MCF 10A (cell line): ENCODE measurements at regions not wholly inside any gene's neighbourhood (a gene's known extent, or its start where the extent isn't known, plus 50 kb on each side); places are given as distances from the start of the nearest gene placed in this dataset.

ENCODE experiments used
- BruUV-seq: library from RNA; stranded (reverse); fragments of 400-500 nt; replicated peaks from 2 replicates; lab custom pipeline; 2021; lab: Mats Ljungman, UMichigan
- CTCF ChIA-PET: fragments of 300-600 bp; sonication (Branson Sonifier 250); formaldehyde crosslinking; extraction: SDS; loops from one replicate; lab custom pipeline; 2021; ENCODE audit warnings: antibody characterized with exemption, inconsistent platforms; lab: Yijun Ruan, JAX
- POLR2A ChIA-PET: fragments of 300-600, 350-650 bp; sonication (Branson Sonifier 250); formaldehyde crosslinking; extraction: SDS; loops from one replicate; lab custom pipeline; 2020; ENCODE audit warnings: antibody characterized with exemption, inconsistent platforms; lab: Yijun Ruan, JAX
- DNase-seq: peaks from one replicate; pipeline ENCODE4 v3.0.0-alpha.2; 2018; ENCODE audit not compliant: unreplicated experiment
- H3K27ac Mint-ChIP-seq: one replicate; pipeline ENCODE4 v1.8.0; 2022; ENCODE audit warnings: mild to moderate bottlenecking, low read depth, mixed read lengths; ENCODE audit not compliant: unreplicated experiment
- H3K27me3 Mint-ChIP-seq: one replicate; pipeline ENCODE4 v1.8.0; 2022; ENCODE audit warnings: mixed read lengths; ENCODE audit not compliant: insufficient read depth, unreplicated experiment
- H3K36me3 Mint-ChIP-seq: one replicate; pipeline ENCODE4 v1.8.0; 2022; ENCODE audit warnings: mild to moderate bottlenecking, moderate library complexity, mixed read lengths; ENCODE audit not compliant: insufficient read depth, unreplicated experiment
- H3K4me1 Mint-ChIP-seq: one replicate; pipeline ENCODE4 v1.8.0; 2022; ENCODE audit warnings: mixed read lengths; ENCODE audit not compliant: insufficient read depth, unreplicated experiment
- H3K4me3 Mint-ChIP-seq: one replicate; pipeline ENCODE4 v1.8.0; 2022; ENCODE audit warnings: mild to moderate bottlenecking, moderate library complexity, mixed read lengths; ENCODE audit not compliant: unreplicated experiment
- H3K9me3 Mint-ChIP-seq: one replicate; pipeline ENCODE4 v1.8.0; 2022; ENCODE audit warnings: mixed read lengths; ENCODE audit not compliant: unreplicated experiment
- intact Hi-C: fragments of 100-400 bp; cut with micrococcal nuclease; formaldehyde crosslinking; loops from 2 replicates; pipeline ENCODE4 v1.14.1; 2022
- TF ChIP-seq, protein P1 (sequence below): fragments of 200-600 bp; IDR thresholded peaks from one replicate; pipeline ENCODE4 v1.8.0; 2022; ENCODE audit warnings: antibody characterized with exemption, mild to moderate bottlenecking; ENCODE audit not compliant: unreplicated experiment

DNA sequence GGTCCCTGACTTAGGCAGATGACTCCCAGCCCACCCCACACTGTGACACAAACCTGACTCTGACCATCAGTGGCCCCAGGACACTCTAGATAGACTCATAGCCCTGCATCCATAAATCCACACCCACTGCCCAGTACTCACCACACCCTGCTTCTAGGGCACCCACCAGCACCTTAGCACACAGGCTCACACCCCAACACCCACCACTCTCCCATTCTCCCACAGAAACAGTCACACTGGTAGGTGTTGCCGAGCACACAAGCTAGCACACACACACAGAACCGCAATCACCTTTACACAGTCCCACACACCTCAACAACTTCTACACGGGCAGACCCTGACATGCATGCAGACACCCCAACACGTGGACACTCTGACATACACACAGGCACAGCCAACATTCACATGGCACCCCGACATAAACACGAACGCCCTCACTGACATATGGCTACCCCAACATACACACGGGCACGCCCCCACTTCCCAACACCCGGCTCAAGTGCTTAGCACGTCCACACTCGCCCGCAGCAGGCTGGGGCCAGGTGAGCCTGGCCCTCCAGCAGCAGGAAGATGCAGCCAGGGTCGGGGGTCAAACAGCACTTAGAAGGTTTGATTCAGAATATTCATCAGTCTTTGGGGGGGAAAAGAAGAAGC lies 105.5 kb upstream of the TARDBP start:
- no peak overlapping the region for H3K27ac Mint-ChIP-seq
- DNase-seq = no peak
- peaks cover 12% of the 10 kb centered on the region for H3K4me1 Mint-ChIP-seq
- H3K4me3 Mint-ChIP-seq = no peak overlapping the region
- H3K27me3 Mint-ChIP-seq = no peaks in the 10 kb centered on the region
- intact Hi-C loops = loop anchor here (10.0 kb wide), 1 partner anchor 112 kb away; the partner anchor contains the start of gene CASZ1
- TF ChIP-seq, protein P1, sequence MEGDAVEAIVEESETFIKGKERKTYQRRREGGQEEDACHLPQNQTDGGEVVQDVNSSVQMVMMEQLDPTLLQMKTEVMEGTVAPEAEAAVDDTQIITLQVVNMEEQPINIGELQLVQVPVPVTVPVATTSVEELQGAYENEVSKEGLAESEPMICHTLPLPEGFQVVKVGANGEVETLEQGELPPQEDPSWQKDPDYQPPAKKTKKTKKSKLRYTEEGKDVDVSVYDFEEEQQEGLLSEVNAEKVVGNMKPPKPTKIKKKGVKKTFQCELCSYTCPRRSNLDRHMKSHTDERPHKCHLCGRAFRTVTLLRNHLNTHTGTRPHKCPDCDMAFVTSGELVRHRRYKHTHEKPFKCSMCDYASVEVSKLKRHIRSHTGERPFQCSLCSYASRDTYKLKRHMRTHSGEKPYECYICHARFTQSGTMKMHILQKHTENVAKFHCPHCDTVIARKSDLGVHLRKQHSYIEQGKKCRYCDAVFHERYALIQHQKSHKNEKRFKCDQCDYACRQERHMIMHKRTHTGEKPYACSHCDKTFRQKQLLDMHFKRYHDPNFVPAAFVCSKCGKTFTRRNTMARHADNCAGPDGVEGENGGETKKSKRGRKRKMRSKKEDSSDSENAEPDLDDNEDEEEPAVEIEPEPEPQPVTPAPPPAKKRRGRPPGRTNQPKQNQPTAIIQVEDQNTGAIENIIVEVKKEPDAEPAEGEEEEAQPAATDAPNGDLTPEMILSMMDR = no peak
- no peaks in the 10 kb centered on the region for H3K9me3 Mint-ChIP-seq
- POLR2A ChIA-PET = no interaction called here
- CTCF ChIA-PET = interaction anchor here (1.0 kb wide), 1 partner anchor 35 kb away, joined by 4 read pairs; no protein-coding TSS in a partner anchor
- BruUV-seq = no TSS peak
- no peaks in the 10 kb centered on the region for H3K36me3 Mint-ChIP-seq

DNA sequence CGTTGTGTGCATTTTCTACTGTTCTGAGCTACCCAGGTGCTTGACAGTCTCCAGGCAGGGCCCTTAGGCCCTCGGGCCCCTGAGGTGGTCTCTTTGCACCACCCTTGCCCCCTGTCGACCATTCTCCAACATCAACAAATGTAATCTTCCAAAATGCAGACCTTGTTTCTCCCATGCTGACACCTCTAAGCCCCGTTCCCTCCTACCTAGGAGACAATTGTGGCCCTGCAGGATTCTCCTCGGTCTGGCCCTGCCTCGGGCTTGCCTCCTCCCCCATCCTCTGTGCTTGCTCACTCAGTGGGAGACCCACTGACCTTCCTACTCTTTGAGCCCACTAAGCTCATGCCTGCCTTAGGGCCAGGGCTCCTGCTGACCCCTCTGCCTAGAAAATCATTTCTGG lies 104.2 kb upstream of the TARDBP start:
- TF ChIP-seq, protein P1 = no peak
- intact Hi-C loops = loop anchor here (10.0 kb wide), 1 partner anchor 113 kb away; the partner anchor contains the start of gene CASZ1
- no peaks in the 10 kb centered on the region for H3K27me3 Mint-ChIP-seq
- H3K36me3 Mint-ChIP-seq = no peaks in the 10 kb centered on the region
- POLR2A ChIA-PET = no interaction called here
- peaks cover 7% of the 10 kb centered on the region for H3K4me1 Mint-ChIP-seq
- CTCF ChIA-PET = interaction anchor here (0.7 to 1.3 kb wide), 6 partner anchors 15 to 418 kb away, joined by 3 to 4 read pairs (median 3); no protein-coding TSS in a partner anchor
- H3K27ac Mint-ChIP-seq = peak overlapping the region; percentile 25
- no peaks in the 10 kb centered on the region for H3K9me3 Mint-ChIP-seq
- BruUV-seq = no TSS peak
- H3K4me3 Mint-ChIP-seq = no peak overlapping the region
- DNase-seq = no peak

DNA sequence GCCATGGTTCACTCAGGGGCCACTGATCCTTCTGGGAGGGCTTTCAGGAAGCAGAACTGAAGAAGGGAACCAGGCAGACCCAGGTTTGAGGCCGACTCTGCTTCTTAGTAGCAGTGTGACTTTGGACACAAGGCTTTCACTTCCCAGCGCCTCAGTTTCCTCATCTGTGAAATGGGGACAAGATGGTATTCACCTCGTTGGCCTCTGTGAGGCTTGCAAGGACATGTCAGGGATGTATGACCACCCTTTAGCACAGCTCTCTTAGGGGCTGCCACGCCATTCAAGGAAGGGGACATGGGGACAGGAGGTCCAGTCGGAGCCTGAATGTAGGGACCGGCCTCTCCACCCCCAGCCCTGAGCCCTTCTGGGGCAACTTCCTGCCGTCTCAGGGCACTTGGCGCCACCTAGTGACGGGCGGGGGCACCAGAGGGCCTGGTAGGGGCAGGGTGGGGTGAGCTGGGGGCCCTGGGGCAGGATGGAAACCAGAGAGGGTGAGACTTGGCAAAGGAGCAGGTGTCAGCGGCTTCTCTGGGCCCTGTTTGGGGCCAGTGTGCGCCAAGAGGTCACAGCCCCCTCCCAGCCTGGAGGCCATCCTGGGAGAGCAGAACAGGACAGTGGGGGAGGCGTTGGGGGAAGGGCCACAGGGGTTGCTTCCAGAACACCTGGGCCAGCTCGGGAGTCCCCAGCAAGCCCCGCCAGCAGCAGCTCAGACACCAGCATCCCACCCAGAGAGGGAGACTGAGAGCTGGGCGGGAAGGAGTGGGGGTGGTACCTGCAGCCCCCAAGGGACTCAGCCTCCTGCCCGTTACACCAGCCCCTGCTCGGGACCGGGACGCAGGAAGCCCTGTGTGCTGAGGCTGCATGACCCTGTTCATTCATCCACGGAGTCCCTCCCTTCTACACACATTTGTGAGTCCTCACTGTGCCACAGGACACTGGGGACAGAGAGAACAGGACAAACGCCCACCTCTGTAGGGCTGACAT lies 102.5 kb upstream of the TARDBP start:
- BruUV-seq = no TSS peak
- H3K36me3 Mint-ChIP-seq = peaks cover 5% of the 10 kb centered on the region
- H3K9me3 Mint-ChIP-seq = no peaks in the 10 kb centered on the region
- peaks cover 7% of the 10 kb centered on the region for H3K4me1 Mint-ChIP-seq
- intact Hi-C loops = loop anchor here (1.0 to 10.0 kb wide), 3 partner anchors 115 to 403 kb away; partner anchors contain the start of gene CASZ1
- H3K27ac Mint-ChIP-seq = no peak overlapping the region
- DNase-seq = peak; percentile 62
- no peak overlapping the region for H3K4me3 Mint-ChIP-seq
- CTCF ChIA-PET = interaction anchor here (0.5 to 2.2 kb wide), 14 partner anchors 10 to 420 kb away, joined by 3 to 12 read pairs (median 4); no protein-coding TSS in a partner anchor
- H3K27me3 Mint-ChIP-seq = no peaks in the 10 kb centered on the region
- POLR2A ChIA-PET = interaction anchor here (0.6 to 1.8 kb wide), 2 partner anchors 9 to 401 kb away, joined by 4 to 6 read pairs; no protein-coding TSS in a partner anchor
- TF ChIP-seq, protein P1 = peak; percentile 80
